ENCODE measurements at regions not wholly inside any gene's neighbourhood (a gene's known extent, or its start where the extent isn't known, plus 50 kb on each side); places are given as distances from the start of the nearest gene placed in this dataset.

- no peak for TF ChIP-seq POLR2A (IDR thresholded peaks at IDR 0.05)
- no peak for TF ChIP-seq EP300 (IDR thresholded peaks at IDR 0.05)
- TF ChIP-seq CTCF (IDR thresholded peaks at IDR 0.05): no peak
- no peak for TF ChIP-seq POLR2AphosphoS5 (IDR thresholded peaks at IDR 0.05)
- H3K4me1 ChIP-seq: no peaks in the 10 kb centered on the region
- 82 to 91% methylated on average over 4 of the region's 4 CpGs for WGBS, 2 donors
- no peak overlapping the region for H3K27ac ChIP-seq
- DNase-seq: no peak
- intact Hi-C loops (cut with DNase I): no loop called here
- H3K36me3 ChIP-seq: no peaks in the 10 kb centered on the region
- no peak overlapping the region for H3K4me3 ChIP-seq
- H3K27me3 ChIP-seq: no peaks in the 10 kb centered on the region
- H3K9me3 ChIP-seq: no peaks in the 10 kb centered on the region
These were observed 381.6 kb downstream of the EDEM1 start for GRCh38 chr3:5569152-5569551.

- Histone ChIP-seq H3K36me3 (no peaks in the 10 kb centered on the region), H3K4me3 (no peak overlapping the region), H3K27ac (no peak overlapping the region), H3K27me3 (no peaks in the 10 kb centered on the region), H3K4me1 (no peaks in the 10 kb centered on the region), H3K9me3 (no peaks in the 10 kb centered on the region)
- WGBS, 2 donors: 91 to 94% methylated on average over 6 of the region's 6 CpGs
- DNase-seq: no peak
- intact Hi-C loops (cut with DNase I): no loop called here
- no peak for TF ChIP-seq EP300 (IDR thresholded peaks at IDR 0.05)
- TF ChIP-seq POLR2A (IDR thresholded peaks at IDR 0.05): no peak
These were observed 384.7 kb downstream of the EDEM1 start for GRCh38 chr3:5572168-5572567.

GRCh38 chr3:5576277-5577011, 388.9 kb downstream of the EDEM1 start:
- intact Hi-C loops (cut with DNase I): no loop called here
- H3K27me3 ChIP-seq: no peaks in the 10 kb centered on the region
- no peaks in the 10 kb centered on the region for H3K9me3 ChIP-seq
- DNase-seq: no peak
- 24 to 70% methylated on average over 7 of the region's 7 CpGs for WGBS, 2 donors
- H3K36me3 ChIP-seq: no peaks in the 10 kb centered on the region
- H3K4me1 ChIP-seq: no peaks in the 10 kb centered on the region
- no peak for TF ChIP-seq CTCF (IDR thresholded peaks at IDR 0.05)
- no peak for TF ChIP-seq POLR2A (IDR thresholded peaks at IDR 0.05)
- TF ChIP-seq EP300 (IDR thresholded peaks at IDR 0.05): no peak
- TF ChIP-seq POLR2AphosphoS5 (IDR thresholded peaks at IDR 0.05): no peak
- no peak overlapping the region for H3K4me3 ChIP-seq
- no peak overlapping the region for H3K27ac ChIP-seq

GRCh38 chr3:5579139-5579602, 391.7 kb downstream of the EDEM1 start:
- H3K4me1 ChIP-seq: no peaks in the 10 kb centered on the region
- intact Hi-C loops (cut with DNase I): no loop called here
- no peak for DNase-seq
- WGBS, 2 donors: 45 to 75% methylated on average over 2 of the region's 2 CpGs
- no peak for TF ChIP-seq POLR2A (IDR thresholded peaks at IDR 0.05)
- no peak for TF ChIP-seq EP300 (IDR thresholded peaks at IDR 0.05)
- TF ChIP-seq CTCF (IDR thresholded peaks at IDR 0.05): no peak
- TF ChIP-seq POLR2AphosphoS5 (IDR thresholded peaks at IDR 0.05): no peak
- no peaks in the 10 kb centered on the region for H3K27me3 ChIP-seq
- no peak overlapping the region for H3K4me3 ChIP-seq
- no peaks in the 10 kb centered on the region for H3K36me3 ChIP-seq
- H3K9me3 ChIP-seq: no peaks in the 10 kb centered on the region
- H3K27ac ChIP-seq: no peak overlapping the region

- Histone ChIP-seq H3K9me3 (no peaks in the 10 kb centered on the region), H3K36me3 (no peaks in the 10 kb centered on the region), H3K27ac (no peak overlapping the region), H3K4me1 (no peaks in the 10 kb centered on the region), H3K4me3 (no peak overlapping the region), H3K27me3 (no peaks in the 10 kb centered on the region)
- intact Hi-C loops (cut with DNase I): no loop called here
- DNase-seq: no peak
- 92% methylated on average over 4 of the region's 4 CpGs for WGBS, 2 donors
- TF ChIP-seq POLR2A (IDR thresholded peaks at IDR 0.05): no peak
- no peak for TF ChIP-seq POLR2AphosphoS5 (IDR thresholded peaks at IDR 0.05)
- no peak for TF ChIP-seq EP300 (IDR thresholded peaks at IDR 0.05)
- no peak for TF ChIP-seq CTCF (IDR thresholded peaks at IDR 0.05)
These were observed 392.4 kb downstream of the EDEM1 start for GRCh38 chr3:5579946-5580345.
